B cell (primary cell): ENCODE measurements at regions not wholly inside any gene's neighbourhood (a gene's known extent, or its start where the extent isn't known, plus 50 kb on each side); places are given as distances from the start of the nearest gene placed in this dataset.

Experiments used
- ATAC-seq: fragments of 200-7000 bp; cut with Tn5 transposase; one replicate; pipeline ENCODE4 v1.10.0; 2021; ENCODE audit warnings: low read depth, mild to moderate bottlenecking, moderate number of reproducible peaks, moderate library complexity
- CTCF ChIA-PET: fragments of 350-600 bp; sonication (Branson Sonifier 250); formaldehyde crosslinking; loops from one replicate; lab custom pipeline; 2021; ENCODE audit warnings: antibody characterized with exemption, inconsistent platforms; lab: Charles Lee
- POLR2A ChIA-PET: fragments of 350-600 bp; sonication (Branson Sonifier 250); formaldehyde crosslinking; loops from one replicate; lab custom pipeline; 2021; ENCODE audit warnings: antibody characterized with exemption; lab: Charles Lee
- DNase-seq: peaks from one replicate; pipeline ENCODE4 v3.0.0; 2013
- H2AFZ ChIP-seq: 2 replicates; pipeline ENCODE4 v1.6.1; 2012; ENCODE audit warnings: mild to moderate bottlenecking, low read depth, low read length; ENCODE audit not compliant: insufficient read depth, poor library complexity, severe bottlenecking
- H3K27ac ChIP-seq, 2 donors: 1 replicate in 1 of 2; 2 replicates in 1 of 2; pipeline ENCODE4 v1.5.1; 2012 to 2013; ENCODE audit warnings: low read length in 2 of 2, mild to moderate bottlenecking in 2 of 2, moderate library complexity in 1 of 2
- H3K27me3 ChIP-seq, 4 experiments: fragments of 200-600 bp in 1 of 4; sonication (generic) in 1 of 4; replicated peaks in 1 of 4; 1 replicate in 2 of 4; 2 replicates in 2 of 4; pipeline versions ENCODE4 v1.6.1 to v1.7.0; 2013 to 2016; ENCODE audit warnings: low read length in 3 of 4, mild to moderate bottlenecking in 2 of 4, mixed read lengths in 1 of 4, moderate library complexity in 1 of 4; ENCODE audit not compliant: insufficient read depth in 4 of 4, control insufficient read depth in 3 of 4; ENCODE audit errors: control extremely low read depth in 1 of 4
- H3K36me3 ChIP-seq, 2 experiments: replicated peaks in 1 of 2; 1 replicate in 1 of 2; 2 replicates in 1 of 2; pipeline versions ENCODE4 v1.6.1 to v1.7.1; 2013; ENCODE audit warnings: low read length in 1 of 2; ENCODE audit not compliant: insufficient read depth in 2 of 2, control insufficient read depth in 1 of 2; ENCODE audit errors: control extremely low read depth in 1 of 2, extremely low read depth in 1 of 2
- H3K4me1 ChIP-seq, 2 donors: fragments of 200-600 bp in 1 of 2; sonication (generic) in 1 of 2; 1 replicate in 1 of 2; 2 replicates in 1 of 2; pipeline versions ENCODE4 v1.5.1 to v1.6.1; 2013 to 2017; ENCODE audit warnings: low read length in 2 of 2; ENCODE audit not compliant: control insufficient read depth in 2 of 2, insufficient read depth in 2 of 2
- H3K4me2 ChIP-seq: replicated peaks from 2 replicates; pipeline ENCODE3; 2012; ENCODE audit warnings: mild to moderate bottlenecking, low read depth, low read length; ENCODE audit not compliant: poor library complexity, severe bottlenecking
- H3K4me3 ChIP-seq, 5 experiments: fragments of 200-600 bp in 1 of 5; sonication (generic) in 1 of 5; 1 replicate in 3 of 5; 2 replicates in 2 of 5; pipeline versions ENCODE4 v1.5.1 to v1.7.0; 2011 to 2016; ENCODE audit warnings: low read length in 4 of 5, mild to moderate bottlenecking in 4 of 5, low read depth in 2 of 5, control low read depth in 1 of 5, moderate library complexity in 1 of 5; ENCODE audit not compliant: insufficient read depth in 1 of 5; ENCODE audit errors: control extremely low read depth in 1 of 5, extremely low read depth in 1 of 5
- H3K79me2 ChIP-seq: fragments of 200-600 bp; sonication (generic); one replicate; pipeline ENCODE4 v1.6.0; 2016; ENCODE audit warnings: low read length; ENCODE audit not compliant: control insufficient read depth, insufficient read depth
- H3K9ac ChIP-seq: fragments of 200-600 bp; sonication (generic); 2 replicates; pipeline ENCODE4 v1.6.1; 2017; ENCODE audit warnings: mild to moderate bottlenecking, low read length, moderate library complexity
- H3K9me3 ChIP-seq, 3 donors: one replicate each; pipeline versions ENCODE4 v1.6.1 to v1.7.1; 2013; ENCODE audit warnings: low read length in 2 of 3; ENCODE audit not compliant: control insufficient read depth in 2 of 3, insufficient read depth in 1 of 3; ENCODE audit errors: control extremely low read depth in 1 of 3
- H4K20me1 ChIP-seq: 2 replicates; pipeline ENCODE4 v1.6.0; 2012; ENCODE audit warnings: mild to moderate bottlenecking, low read length; ENCODE audit not compliant: insufficient read depth, control insufficient read depth, poor library complexity, severe bottlenecking
- H3K27ac Mint-ChIP-seq: one replicate; pipeline ENCODE4 v1.8.0; 2021; ENCODE audit warnings: mixed read lengths
- H3K27me3 Mint-ChIP-seq: one replicate; pipeline ENCODE4 v1.8.0; 2021; ENCODE audit warnings: mixed read lengths
- H3K4me1 Mint-ChIP-seq: one replicate; pipeline ENCODE4 v1.8.0; 2021; ENCODE audit warnings: mixed read lengths
- H3K4me3 Mint-ChIP-seq: one replicate; pipeline ENCODE4 v1.8.0; 2021; ENCODE audit warnings: mixed read lengths
- H3K9me3 Mint-ChIP-seq: one replicate; pipeline ENCODE4 v1.8.0; 2022; ENCODE audit warnings: mixed read lengths; ENCODE audit not compliant: insufficient read depth
- EZH2 ChIP-seq: IDR thresholded peaks from 2 replicates; pipeline ENCODE4 v1.6.1; 2012; ENCODE audit warnings: borderline replicate concordance, low read depth, mild to moderate bottlenecking, moderate library complexity, low read length; ENCODE audit not compliant: insufficient read depth, poor library complexity, severe bottlenecking
- WGBS: methylation state at CpG from one replicate; pipeline ENCODE4 v1.1.5; 2013; ENCODE audit warnings: missing lambda C conversion rate; ENCODE audit not compliant: insufficient coverage; 5-methylcytosine and 5-hydroxymethylcytosine counted together
- intact Hi-C: fragments of 100-400 bp; cut with micrococcal nuclease; formaldehyde crosslinking; loops from one replicate; pipeline ENCODE4 v1.10.0; 2022
- TF ChIP-seq, protein P1 (sequence below): fragments of 200-600 bp; IDR thresholded peaks from one replicate; pipeline ENCODE4 v1.8.0; 2022; ENCODE audit warnings: antibody characterized with exemption, mild to moderate bottlenecking

- Histone ChIP-seq H3K27ac (no peak overlapping the region), H3K4me2 (no peak overlapping the region), H2AFZ (no peak overlapping the region), H3K27me3 (no peaks in the 10 kb centered on the region), H3K9ac (no peak overlapping the region), H3K36me3 (no peaks in the 10 kb centered on the region), H4K20me1 (no peaks in the 10 kb centered on the region), H3K4me3 (no peak overlapping the region), H3K4me1 (no peaks in the 10 kb centered on the region), H3K9me3 (no peaks in the 10 kb centered on the region), H3K79me2 (no peaks in the 10 kb centered on the region)
- ChIA-PET CTCF (interaction anchor here (0.9 kb wide), 1 partner anchor 9 kb away, joined by 3 read pairs; no protein-coding TSS in a partner anchor), POLR2A (no interaction called here)
- TF ChIP-seq, protein P1, sequence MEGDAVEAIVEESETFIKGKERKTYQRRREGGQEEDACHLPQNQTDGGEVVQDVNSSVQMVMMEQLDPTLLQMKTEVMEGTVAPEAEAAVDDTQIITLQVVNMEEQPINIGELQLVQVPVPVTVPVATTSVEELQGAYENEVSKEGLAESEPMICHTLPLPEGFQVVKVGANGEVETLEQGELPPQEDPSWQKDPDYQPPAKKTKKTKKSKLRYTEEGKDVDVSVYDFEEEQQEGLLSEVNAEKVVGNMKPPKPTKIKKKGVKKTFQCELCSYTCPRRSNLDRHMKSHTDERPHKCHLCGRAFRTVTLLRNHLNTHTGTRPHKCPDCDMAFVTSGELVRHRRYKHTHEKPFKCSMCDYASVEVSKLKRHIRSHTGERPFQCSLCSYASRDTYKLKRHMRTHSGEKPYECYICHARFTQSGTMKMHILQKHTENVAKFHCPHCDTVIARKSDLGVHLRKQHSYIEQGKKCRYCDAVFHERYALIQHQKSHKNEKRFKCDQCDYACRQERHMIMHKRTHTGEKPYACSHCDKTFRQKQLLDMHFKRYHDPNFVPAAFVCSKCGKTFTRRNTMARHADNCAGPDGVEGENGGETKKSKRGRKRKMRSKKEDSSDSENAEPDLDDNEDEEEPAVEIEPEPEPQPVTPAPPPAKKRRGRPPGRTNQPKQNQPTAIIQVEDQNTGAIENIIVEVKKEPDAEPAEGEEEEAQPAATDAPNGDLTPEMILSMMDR: no peak
- no peak for TF ChIP-seq EZH2
- DNase-seq (no peak), ATAC-seq (no peak)
- H3K4me1 Mint-ChIP-seq: no peaks in the 10 kb centered on the region
- H3K9me3 Mint-ChIP-seq: no peaks in the 10 kb centered on the region
- H3K27ac Mint-ChIP-seq: no peak overlapping the region
- H3K4me3 Mint-ChIP-seq: no peak overlapping the region
- intact Hi-C loops: no loop called here
- no peaks in the 10 kb centered on the region for H3K27me3 Mint-ChIP-seq
- WGBS: no CpG with 5 or more reads among the region's 4 CpGs
Observed at GRCh38 chr1:60563777-60564535, 490.4 kb upstream of the C1orf87 start.

GRCh38 chr1:60562740-60563139 is 489.2 kb upstream of the C1orf87 start:
- ATAC-seq (no peak), DNase-seq (no peak)
- 94% methylated on average over 2 of the region's 5 CpGs for WGBS
- H3K9me3 Mint-ChIP-seq: no peaks in the 10 kb centered on the region
- Histone ChIP-seq H3K4me2 (no peak overlapping the region), H3K27me3 (no peaks in the 10 kb centered on the region), H3K9ac (no peak overlapping the region), H4K20me1 (no peaks in the 10 kb centered on the region), H2AFZ (no peak overlapping the region), H3K4me1 (no peaks in the 10 kb centered on the region), H3K27ac (no peak overlapping the region), H3K9me3 (no peaks in the 10 kb centered on the region), H3K4me3 (no peak overlapping the region), H3K36me3 (no peaks in the 10 kb centered on the region), H3K79me2 (no peaks in the 10 kb centered on the region)
- intact Hi-C loops: no loop called here
- TF ChIP-seq EZH2: no peak
- TF ChIP-seq, protein P1: no peak
- no peaks in the 10 kb centered on the region for H3K4me1 Mint-ChIP-seq
- H3K27me3 Mint-ChIP-seq: no peaks in the 10 kb centered on the region
- no peak overlapping the region for H3K27ac Mint-ChIP-seq
- POLR2A ChIA-PET: no interaction called here
- no peak overlapping the region for H3K4me3 Mint-ChIP-seq
- CTCF ChIA-PET: no interaction called here
